ENCODE measurements at regions not wholly inside any gene's neighbourhood (a gene's known extent, or its start where the extent isn't known, plus 50 kb on each side); places are given as distances from the start of the nearest gene placed in this dataset.

- TF ChIP-seq CTCF (IDR thresholded peaks at IDR 0.05): no peak
- no peak for TF ChIP-seq POLR2A (IDR thresholded peaks at IDR 0.05)
Measured at GRCh38 chr11:129314371-129314770, 61.3 kb upstream of the BARX2 start.

Data from lower leg skin (tissue), 3 donors.